Activated CD8-positive, alpha-beta memory T cell treated with anti-CD3 and anti-CD28 coated beads, Interleukin-2, amount 10 ng/mL, durations not matched to agents 7 days and 5 days (primary cell): ENCODE measurements at regions not wholly inside any gene's neighbourhood (a gene's known extent, or its start where the extent isn't known, plus 50 kb on each side); places are given as distances from the start of the nearest gene placed in this dataset.
"Not testable (repeated sequence)": the region's sequence is repeated elsewhere in the genome, so short reads cannot be mapped to it uniquely, and the experiment has no call there.

Experiments
- ATAC-seq: fragments of 150-1000 bp; cut with Tn5 transposase; one replicate; pipeline ENCODE4 v1.10.0; 2021; ENCODE audit warnings: moderate library complexity
- CTCF ChIA-PET: fragments of 350-600 bp; sonication (Branson Sonifier 250); formaldehyde crosslinking; loops from one replicate; lab custom pipeline; 2021; ENCODE audit warnings: antibody characterized with exemption; lab: Charles Lee
- DNase-seq: peaks from one replicate; pipeline ENCODE4 v3.0.0-alpha.2; 2020
- H3K27ac Mint-ChIP-seq: one replicate; pipeline ENCODE4 v1.8.0; 2021; ENCODE audit warnings: mild to moderate bottlenecking, mixed read lengths
- H3K27me3 Mint-ChIP-seq: one replicate; pipeline ENCODE4 v1.8.0; 2021; ENCODE audit warnings: mixed read lengths
- H3K36me3 Mint-ChIP-seq: one replicate; pipeline ENCODE4 v1.8.0; 2021; ENCODE audit warnings: mild to moderate bottlenecking, mixed read lengths
- H3K4me1 Mint-ChIP-seq: one replicate; pipeline ENCODE4 v1.8.0; 2021; ENCODE audit warnings: mixed read lengths
- H3K4me3 Mint-ChIP-seq: one replicate; pipeline ENCODE4 v1.8.0; 2021; ENCODE audit warnings: mild to moderate bottlenecking, moderate library complexity, mixed read lengths
- H3K9me3 Mint-ChIP-seq: one replicate; pipeline ENCODE4 v1.8.0; 2022; ENCODE audit warnings: low read depth, mixed read lengths

DNA sequence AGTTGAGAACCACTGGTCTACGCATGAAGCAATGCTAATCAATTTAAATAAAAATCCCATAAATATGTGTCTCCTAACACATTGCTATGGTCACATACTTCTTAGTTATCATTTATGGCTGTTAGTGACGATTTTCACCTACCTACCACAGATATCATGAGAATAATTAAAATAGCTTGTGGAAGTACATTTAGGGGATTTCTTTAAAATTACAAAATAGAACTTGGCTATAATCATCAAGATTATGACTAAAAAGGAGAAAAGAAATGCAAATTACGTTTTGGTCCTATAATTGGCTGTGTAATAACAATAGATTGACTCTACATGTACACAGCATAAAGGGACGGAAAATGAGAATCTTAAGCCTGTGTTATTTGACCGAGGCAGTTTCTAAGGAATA, 581.4 kb downstream of the PRIM2 start:
- H3K36me3 Mint-ChIP-seq, H3K27me3 Mint-ChIP-seq, CTCF ChIA-PET, H3K9me3 Mint-ChIP-seq, DNase-seq, H3K27ac Mint-ChIP-seq, ATAC-seq, H3K4me3 Mint-ChIP-seq, H3K4me1 Mint-ChIP-seq: not testable (repeated sequence)

DNA sequence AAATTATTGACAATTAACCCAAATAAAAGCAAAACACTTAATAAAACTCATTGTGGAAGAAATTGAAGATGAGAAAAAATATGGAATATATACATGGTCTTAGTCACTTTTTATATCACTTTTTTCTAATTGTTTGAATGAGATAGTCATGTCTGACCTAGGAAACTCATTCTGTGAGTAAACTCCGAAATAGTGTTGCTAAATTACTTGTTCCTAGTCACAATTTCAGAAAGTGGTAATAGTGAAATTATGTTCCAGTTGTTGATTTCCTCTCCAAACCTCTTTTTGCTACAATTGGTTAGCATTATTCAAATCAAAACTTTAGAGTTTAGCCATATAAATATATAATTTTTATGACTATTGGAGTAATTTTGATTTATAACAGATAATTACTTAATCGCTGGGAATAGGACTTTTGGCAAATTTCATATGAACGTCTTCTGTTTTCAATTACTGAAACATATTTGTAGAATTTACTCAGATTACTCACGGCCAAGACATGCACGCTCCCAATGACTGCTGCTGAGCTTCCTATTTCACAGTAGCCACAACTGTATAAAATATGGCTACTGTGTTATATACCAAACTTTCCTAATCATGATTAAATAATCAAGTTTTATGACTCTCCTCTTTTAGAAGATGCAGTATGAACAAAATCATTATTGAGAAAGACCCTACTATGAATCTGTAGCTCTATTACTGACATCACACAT, 583.4 kb downstream of the PRIM2 start:
- H3K27ac Mint-ChIP-seq, CTCF ChIA-PET: not testable (repeated sequence)

GRCh38 chr6:57901445-57901844, 584.0 kb downstream of the PRIM2 start:
- H3K4me1 Mint-ChIP-seq, CTCF ChIA-PET, H3K27me3 Mint-ChIP-seq, H3K36me3 Mint-ChIP-seq, DNase-seq, H3K9me3 Mint-ChIP-seq, H3K27ac Mint-ChIP-seq, H3K4me3 Mint-ChIP-seq, ATAC-seq: not testable (repeated sequence)

More for the DNA sequence above, 583.4 kb downstream of the PRIM2 start:
- H3K4me3 Mint-ChIP-seq, H3K36me3 Mint-ChIP-seq, DNase-seq, ATAC-seq, H3K9me3 Mint-ChIP-seq, H3K27me3 Mint-ChIP-seq, H3K4me1 Mint-ChIP-seq: not testable (repeated sequence)

DNA sequence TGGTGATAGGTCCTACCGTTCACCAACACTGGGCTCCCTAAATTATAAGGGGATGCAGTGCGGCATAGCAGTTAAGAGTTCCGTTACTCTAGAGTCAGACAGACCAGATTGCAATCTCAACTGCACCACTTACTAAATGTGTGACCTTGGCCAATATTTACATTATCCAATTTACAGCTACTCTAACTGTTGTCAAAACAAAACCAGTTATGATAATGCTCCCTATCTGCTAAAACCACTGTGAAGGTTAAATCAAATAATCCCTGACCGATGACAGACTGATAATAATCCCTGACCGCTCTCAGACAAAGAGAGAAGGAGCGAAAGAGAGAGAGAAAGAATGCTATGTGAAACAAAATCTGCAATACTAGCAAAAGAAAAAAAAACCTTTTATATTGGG, 586.9 kb downstream of the PRIM2 start:
- ATAC-seq, H3K4me1 Mint-ChIP-seq, H3K4me3 Mint-ChIP-seq, H3K9me3 Mint-ChIP-seq, DNase-seq, CTCF ChIA-PET, H3K36me3 Mint-ChIP-seq, H3K27me3 Mint-ChIP-seq, H3K27ac Mint-ChIP-seq: not testable (repeated sequence)

DNA sequence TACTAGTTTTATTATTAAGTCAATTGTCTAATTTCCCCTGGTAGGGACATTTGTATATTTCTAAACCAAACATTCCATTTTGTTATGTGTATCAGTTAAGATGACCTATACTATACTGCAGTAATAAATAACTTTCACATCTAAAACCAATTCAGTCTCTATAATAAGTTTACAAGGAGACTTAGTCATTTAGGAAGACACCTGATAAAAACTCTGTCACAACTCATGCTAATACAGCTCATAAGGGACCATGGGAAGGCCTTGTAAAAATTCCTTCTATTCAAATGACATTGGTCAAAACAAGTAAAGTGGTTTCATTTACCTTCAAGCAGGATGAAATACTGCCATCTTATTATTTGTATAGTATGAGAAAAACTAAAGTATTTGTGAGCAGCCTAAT, 597.9 kb downstream of the PRIM2 start:
- not testable (repeated sequence) for DNase-seq, H3K9me3 Mint-ChIP-seq, H3K27me3 Mint-ChIP-seq, H3K4me3 Mint-ChIP-seq, H3K27ac Mint-ChIP-seq, ATAC-seq, H3K36me3 Mint-ChIP-seq, H3K4me1 Mint-ChIP-seq
- CTCF ChIA-PET = interaction anchor here (0.6 kb wide), 1 partner anchor 873 kb away, joined by 3 read pairs; no protein-coding TSS in a partner anchor

DNA sequence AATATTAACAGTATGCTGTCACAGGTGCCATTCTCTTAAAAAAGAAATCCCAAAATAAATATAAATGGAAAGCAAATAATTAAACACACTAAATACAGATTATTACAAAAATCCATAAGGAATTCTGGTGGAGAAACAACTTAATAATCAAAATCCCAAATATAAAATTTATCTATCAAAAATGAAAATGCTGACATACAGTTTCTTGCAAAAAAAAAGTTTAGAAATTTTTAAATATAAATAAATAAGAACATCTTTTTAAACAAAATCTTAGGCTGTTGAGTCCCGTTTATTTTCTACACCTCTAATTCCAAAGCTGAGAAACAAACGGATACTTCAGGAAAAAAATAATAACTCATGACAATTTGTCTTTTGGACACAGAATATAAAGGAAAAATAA, 625.5 kb downstream of the PRIM2 start:
- H3K4me3 Mint-ChIP-seq, CTCF ChIA-PET: not testable (repeated sequence)

DNA sequence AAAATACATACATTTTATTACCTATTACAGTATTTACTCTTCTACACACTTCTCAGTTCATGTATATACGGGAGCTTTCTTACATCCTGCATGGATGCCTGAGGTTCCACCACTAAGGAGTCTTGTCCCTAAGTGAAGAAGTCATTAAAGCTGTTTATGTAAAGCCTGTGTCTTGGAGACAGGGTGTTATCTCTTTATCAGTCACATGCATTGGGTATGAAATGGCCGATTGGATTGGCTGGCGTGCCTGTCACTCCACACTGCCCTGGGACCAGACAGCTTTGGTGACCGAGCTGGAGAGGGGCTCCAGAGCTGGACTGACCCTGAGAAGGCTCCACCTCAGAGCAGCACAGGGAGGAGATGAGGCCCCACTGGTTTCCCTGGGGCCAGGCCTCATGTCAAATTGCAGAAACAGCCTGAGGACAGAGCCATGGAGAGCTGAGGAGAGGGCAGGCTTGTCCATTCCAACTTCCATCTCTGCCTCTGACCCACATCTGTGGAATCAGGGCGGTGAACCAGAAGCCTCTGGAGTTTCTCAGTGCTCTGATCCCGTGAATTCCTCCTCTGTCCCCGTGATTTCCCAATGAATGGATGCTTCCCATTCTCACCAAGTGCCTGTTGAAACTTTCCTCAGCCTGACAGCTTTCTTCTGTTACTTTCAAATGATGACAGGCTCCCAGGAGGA, 628.8 kb downstream of the PRIM2 start:
- not testable (repeated sequence) for H3K4me1 Mint-ChIP-seq, H3K4me3 Mint-ChIP-seq, H3K9me3 Mint-ChIP-seq, H3K27me3 Mint-ChIP-seq, H3K27ac Mint-ChIP-seq, ATAC-seq, DNase-seq, H3K36me3 Mint-ChIP-seq
- CTCF ChIA-PET = interaction anchor here (0.6 kb wide), 1 partner anchor 33 kb away, joined by 3 read pairs; no protein-coding TSS in a partner anchor

More for the DNA sequence above, 625.5 kb downstream of the PRIM2 start:
- not testable (repeated sequence) for DNase-seq, ATAC-seq, H3K36me3 Mint-ChIP-seq, H3K27me3 Mint-ChIP-seq, H3K9me3 Mint-ChIP-seq, H3K4me1 Mint-ChIP-seq, H3K27ac Mint-ChIP-seq

GRCh38 chr6:57946769-57947091, 629.3 kb downstream of the PRIM2 start:
- H3K4me3 Mint-ChIP-seq, H3K36me3 Mint-ChIP-seq, H3K9me3 Mint-ChIP-seq, ATAC-seq, H3K27me3 Mint-ChIP-seq, H3K27ac Mint-ChIP-seq, H3K4me1 Mint-ChIP-seq, DNase-seq: not testable (repeated sequence)
- CTCF ChIA-PET = interaction anchor here (0.6 kb wide), 1 partner anchor 32 kb away, joined by 3 read pairs; no protein-coding TSS in a partner anchor

GRCh38 chr6:57948481-57948880, 631.1 kb downstream of the PRIM2 start:
- ATAC-seq, H3K4me3 Mint-ChIP-seq, H3K36me3 Mint-ChIP-seq, DNase-seq, H3K27ac Mint-ChIP-seq, H3K9me3 Mint-ChIP-seq, H3K27me3 Mint-ChIP-seq, CTCF ChIA-PET, H3K4me1 Mint-ChIP-seq: not testable (repeated sequence)

- H3K27ac Mint-ChIP-seq, DNase-seq, ATAC-seq, CTCF ChIA-PET, H3K27me3 Mint-ChIP-seq, H3K36me3 Mint-ChIP-seq, H3K4me3 Mint-ChIP-seq, H3K4me1 Mint-ChIP-seq, H3K9me3 Mint-ChIP-seq: not testable (repeated sequence)
Measured at GRCh38 chr6:57950430-57950829, 633.0 kb downstream of the PRIM2 start.

DNA sequence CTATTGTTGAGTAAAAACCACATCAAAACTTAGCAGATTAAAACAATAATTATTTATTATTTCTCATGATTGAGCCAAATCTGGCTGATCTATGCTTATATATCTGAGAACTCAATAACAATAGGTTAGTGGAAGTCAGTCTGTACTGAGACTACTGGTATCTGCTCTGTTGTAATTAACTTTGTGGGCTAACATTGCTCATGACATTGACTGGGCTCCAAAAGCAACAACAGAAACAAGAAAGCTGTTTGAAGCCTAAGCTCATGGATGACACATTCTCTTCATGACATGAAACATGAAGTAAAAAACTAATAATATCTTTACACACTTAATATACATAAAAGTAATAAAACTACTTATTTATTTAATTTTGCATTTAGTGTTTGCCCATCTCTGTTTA, 649.3 kb downstream of the PRIM2 start:
- DNase-seq, CTCF ChIA-PET, H3K36me3 Mint-ChIP-seq, ATAC-seq, H3K9me3 Mint-ChIP-seq, H3K4me3 Mint-ChIP-seq, H3K27ac Mint-ChIP-seq, H3K4me1 Mint-ChIP-seq, H3K27me3 Mint-ChIP-seq: not testable (repeated sequence)

- H3K27me3 Mint-ChIP-seq, H3K36me3 Mint-ChIP-seq, DNase-seq, H3K4me3 Mint-ChIP-seq, H3K27ac Mint-ChIP-seq, H3K9me3 Mint-ChIP-seq, H3K4me1 Mint-ChIP-seq, CTCF ChIA-PET, ATAC-seq: not testable (repeated sequence)
Measured at GRCh38 chr6:57971956-57972355, 654.5 kb downstream of the PRIM2 start.

DNA sequence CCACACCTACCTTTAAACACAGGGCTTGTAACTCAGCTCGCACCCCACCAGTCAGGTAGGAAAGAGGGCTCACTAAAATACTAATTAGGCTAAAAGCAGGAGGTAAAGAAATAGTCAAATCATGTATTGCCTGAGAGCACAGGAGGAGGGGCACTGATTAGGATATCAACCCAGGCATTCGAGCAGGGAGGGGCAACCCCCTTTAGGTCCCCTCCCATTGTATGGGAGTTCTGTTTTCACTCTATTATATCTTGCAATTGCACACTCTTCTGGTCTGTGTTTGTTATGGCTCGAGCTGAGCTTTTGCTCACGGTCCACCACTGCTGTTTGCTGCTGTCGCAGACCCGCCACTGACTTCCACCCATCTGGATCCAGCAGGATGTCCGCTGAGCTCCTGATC, 657.2 kb downstream of the PRIM2 start:
- H3K36me3 Mint-ChIP-seq = no peaks in the 10 kb centered on the region
- H3K27ac Mint-ChIP-seq = no peak overlapping the region
- H3K27me3 Mint-ChIP-seq = peaks cover 4% of the 10 kb centered on the region
- CTCF ChIA-PET = no interaction called here
- H3K9me3 Mint-ChIP-seq = no peaks in the 10 kb centered on the region
- ATAC-seq = no peak
- no peak for DNase-seq
- H3K4me1 Mint-ChIP-seq = no peaks in the 10 kb centered on the region
- no peak overlapping the region for H3K4me3 Mint-ChIP-seq

DNA sequence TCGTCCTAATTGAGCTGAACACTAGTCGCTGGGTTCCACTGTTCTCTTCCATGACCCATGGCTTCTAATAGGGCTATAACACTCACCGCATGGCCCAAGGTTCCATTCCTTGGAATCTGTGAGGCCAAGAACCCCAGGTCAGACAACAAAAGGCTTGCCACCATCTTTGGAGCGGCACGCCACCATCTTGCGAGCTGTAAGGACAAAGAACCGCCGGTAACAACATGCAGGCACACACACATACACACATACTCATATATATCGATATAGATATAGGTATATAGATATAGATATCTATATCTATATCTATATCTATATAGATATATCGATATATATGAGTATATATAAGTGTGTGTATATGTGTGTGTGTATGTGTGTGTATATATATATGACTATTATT, 657.7 kb downstream of the PRIM2 start:
- DNase-seq, H3K4me1 Mint-ChIP-seq, CTCF ChIA-PET, H3K4me3 Mint-ChIP-seq, H3K36me3 Mint-ChIP-seq, H3K27me3 Mint-ChIP-seq, H3K9me3 Mint-ChIP-seq, H3K27ac Mint-ChIP-seq, ATAC-seq: not testable (repeated sequence)
